ENCODE measurements at regions not wholly inside any gene's neighbourhood (a gene's known extent, or its start where the extent isn't known, plus 50 kb on each side); places are given as distances from the start of the nearest gene placed in this dataset.

- Histone ChIP-seq H3K9me3 (no peaks in the 10 kb centered on the region), H3K4me1 (no peaks in the 10 kb centered on the region), H3K27me3 (no peaks in the 10 kb centered on the region), H3K36me3 (no peaks in the 10 kb centered on the region), H3K4me3 (ENCODE audit: low read depth, low read length) (no peak overlapping the region)
- TF ChIP-seq, protein P1, sequence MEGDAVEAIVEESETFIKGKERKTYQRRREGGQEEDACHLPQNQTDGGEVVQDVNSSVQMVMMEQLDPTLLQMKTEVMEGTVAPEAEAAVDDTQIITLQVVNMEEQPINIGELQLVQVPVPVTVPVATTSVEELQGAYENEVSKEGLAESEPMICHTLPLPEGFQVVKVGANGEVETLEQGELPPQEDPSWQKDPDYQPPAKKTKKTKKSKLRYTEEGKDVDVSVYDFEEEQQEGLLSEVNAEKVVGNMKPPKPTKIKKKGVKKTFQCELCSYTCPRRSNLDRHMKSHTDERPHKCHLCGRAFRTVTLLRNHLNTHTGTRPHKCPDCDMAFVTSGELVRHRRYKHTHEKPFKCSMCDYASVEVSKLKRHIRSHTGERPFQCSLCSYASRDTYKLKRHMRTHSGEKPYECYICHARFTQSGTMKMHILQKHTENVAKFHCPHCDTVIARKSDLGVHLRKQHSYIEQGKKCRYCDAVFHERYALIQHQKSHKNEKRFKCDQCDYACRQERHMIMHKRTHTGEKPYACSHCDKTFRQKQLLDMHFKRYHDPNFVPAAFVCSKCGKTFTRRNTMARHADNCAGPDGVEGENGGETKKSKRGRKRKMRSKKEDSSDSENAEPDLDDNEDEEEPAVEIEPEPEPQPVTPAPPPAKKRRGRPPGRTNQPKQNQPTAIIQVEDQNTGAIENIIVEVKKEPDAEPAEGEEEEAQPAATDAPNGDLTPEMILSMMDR (IDR thresholded peaks at IDR 0.05; ENCODE audit: low read depth, low read length): no peak
- DNase-seq: no peak
Observed at GRCh38 chr3:21067031-21067813, 683.8 kb downstream of the ZNF385D start.

GRCh38 chr3:21062831-21063294 lies 688.1 kb downstream of the ZNF385D start:
- Histone ChIP-seq H3K27me3 (no peaks in the 10 kb centered on the region), H3K36me3 (no peaks in the 10 kb centered on the region), H3K4me1 (no peaks in the 10 kb centered on the region), H3K9me3 (no peaks in the 10 kb centered on the region), H3K4me3 (ENCODE audit: low read depth, low read length) (no peak overlapping the region)
- TF ChIP-seq, protein P1 (IDR thresholded peaks at IDR 0.05; ENCODE audit: low read depth, low read length): no peak
- DNase-seq: no peak

DNA sequence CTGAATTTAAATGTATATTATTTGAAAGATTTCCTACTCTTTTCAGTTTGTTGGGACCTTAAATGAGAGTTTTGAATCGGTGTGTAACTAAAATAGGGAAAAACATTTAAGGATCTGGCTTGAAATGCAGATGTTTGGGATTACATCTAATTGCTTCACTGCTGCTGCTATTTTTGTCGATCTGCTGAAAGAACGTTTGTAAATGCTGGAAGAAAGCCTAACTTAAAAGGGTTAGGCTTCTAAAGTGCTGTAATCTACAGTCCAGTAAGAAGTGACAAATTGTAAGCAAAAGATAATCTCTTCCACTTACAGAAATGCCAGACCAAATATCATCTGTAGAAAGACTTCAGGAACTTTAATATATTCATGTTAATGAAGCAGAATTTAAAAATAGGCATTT lies 691.6 kb downstream of the ZNF385D start:
- no peak overlapping the region for H3K4me3 ChIP-seq (ENCODE audit: low read depth, low read length)
- H3K9me3 ChIP-seq: no peaks in the 10 kb centered on the region
- TF ChIP-seq, protein P1 (IDR thresholded peaks at IDR 0.05; ENCODE audit: low read depth, low read length): no peak
- H3K36me3 ChIP-seq: no peaks in the 10 kb centered on the region
- DNase-seq: no peak
- H3K27me3 ChIP-seq: no peaks in the 10 kb centered on the region
- H3K4me1 ChIP-seq: no peaks in the 10 kb centered on the region

GRCh38 chr3:21056293-21056692 lies 694.7 kb downstream of the ZNF385D start:
- H3K4me3 ChIP-seq (ENCODE audit: low read depth, low read length): no peak overlapping the region
- H3K27me3 ChIP-seq: no peaks in the 10 kb centered on the region
- no peaks in the 10 kb centered on the region for H3K36me3 ChIP-seq
- DNase-seq: no peak
- no peaks in the 10 kb centered on the region for H3K4me1 ChIP-seq
- no peaks in the 10 kb centered on the region for H3K9me3 ChIP-seq
- TF ChIP-seq, protein P1 (IDR thresholded peaks at IDR 0.05; ENCODE audit: low read depth, low read length): no peak

DNA sequence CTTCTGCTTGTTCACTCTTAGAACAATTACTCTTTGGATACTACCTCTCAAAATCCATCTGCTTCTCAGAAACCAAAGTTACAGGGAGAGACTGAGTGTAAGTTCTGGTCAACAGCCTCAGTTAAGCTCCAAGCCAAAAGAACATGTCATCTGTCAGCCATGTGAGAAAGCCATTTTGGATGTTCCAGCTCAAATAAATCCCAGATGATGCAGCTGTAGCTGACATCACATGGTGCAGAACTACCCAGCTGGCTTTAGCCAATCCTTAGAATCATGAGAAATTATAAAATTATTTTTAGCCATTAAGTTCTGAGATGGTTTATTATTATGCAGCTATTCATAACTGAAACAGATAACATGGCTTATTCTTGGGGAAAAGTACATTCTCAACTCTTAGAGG lies 696.0 kb downstream of the ZNF385D start:
- Histone ChIP-seq H3K9me3 (no peaks in the 10 kb centered on the region), H3K27me3 (no peaks in the 10 kb centered on the region), H3K36me3 (no peaks in the 10 kb centered on the region), H3K4me3 (ENCODE audit: low read depth, low read length) (no peak overlapping the region), H3K4me1 (no peaks in the 10 kb centered on the region)
- TF ChIP-seq, protein P1 (IDR thresholded peaks at IDR 0.05; ENCODE audit: low read depth, low read length): no peak
- DNase-seq: no peak

- DNase-seq: no peak
- no peaks in the 10 kb centered on the region for H3K27me3 ChIP-seq
Observed at GRCh38 chr3:21054064-21054463, 696.9 kb downstream of the ZNF385D start.

More at GRCh38 chr3:21054064-21054463, 696.9 kb downstream of the ZNF385D start:
- TF ChIP-seq, protein P1 (IDR thresholded peaks at IDR 0.05; ENCODE audit: low read depth, low read length): no peak
- H3K36me3 ChIP-seq: no peaks in the 10 kb centered on the region
- H3K4me1 ChIP-seq: no peaks in the 10 kb centered on the region
- H3K9me3 ChIP-seq: no peaks in the 10 kb centered on the region
- no peak overlapping the region for H3K4me3 ChIP-seq (ENCODE audit: low read depth, low read length)

Measured in BE2C (cell line).